ENCODE measurements at regions not wholly inside any gene's neighbourhood (a gene's known extent, or its start where the extent isn't known, plus 50 kb on each side); places are given as distances from the start of the nearest gene placed in this dataset.

GRCh38 chr7:46135557-46135956 is 214.5 kb upstream of the IGFBP3 start:
- DNase-seq (no peak), ATAC-seq (no peak)
- H3K27me3 ChIP-seq, result no peaks in the 10 kb centered on the region
- H3K4me1 ChIP-seq, result no peaks in the 10 kb centered on the region
- intact Hi-C loops (cut with DNase I), result no loop called here
- no peak for TF ChIP-seq CTCF (IDR thresholded peaks at IDR 0.05)
- no peak for TF ChIP-seq POLR2A (IDR thresholded peaks at IDR 0.05)
- no peak overlapping the region for H3K27ac ChIP-seq
- H3K9me3 ChIP-seq, result no peaks in the 10 kb centered on the region
- H3K4me3 ChIP-seq, result no peak overlapping the region
- no peaks in the 10 kb centered on the region for H3K36me3 ChIP-seq (replicated peaks in 1 of 2; ENCODE audit: insufficient read depth in 1 of 2, low read depth in 2 of 2)

GRCh38 chr7:46134795-46135194 is 213.7 kb upstream of the IGFBP3 start:
- Histone ChIP-seq H3K36me3 (replicated peaks in 1 of 2; ENCODE audit: insufficient read depth in 1 of 2, low read depth in 2 of 2) (no peaks in the 10 kb centered on the region), H3K9me3 (no peaks in the 10 kb centered on the region), H3K27ac (no peak overlapping the region), H3K4me3 (no peak overlapping the region), H3K4me1 (no peaks in the 10 kb centered on the region), H3K27me3 (no peaks in the 10 kb centered on the region)
- TF ChIP-seq CTCF (IDR thresholded peaks at IDR 0.05) (no peak), POLR2A (IDR thresholded peaks at IDR 0.05) (no peak)
- DNase-seq (no peak), ATAC-seq (no peak)
- intact Hi-C loops (cut with DNase I), result no loop called here

- Histone ChIP-seq H3K27me3 (no peaks in the 10 kb centered on the region), H3K36me3 (replicated peaks in 1 of 2; ENCODE audit: insufficient read depth in 1 of 2, low read depth in 2 of 2) (no peaks in the 10 kb centered on the region), H3K27ac (no peak overlapping the region), H3K4me1 (no peaks in the 10 kb centered on the region), H3K4me3 (no peak overlapping the region), H3K9me3 (no peaks in the 10 kb centered on the region)
- WGBS, 2 donors, result 68 to 81% methylated on average over 4 of the region's 4 CpGs
- no peak for DNase-seq
- intact Hi-C loops (cut with DNase I), result no loop called here
- ATAC-seq, result no peak
- TF ChIP-seq POLR2A (IDR thresholded peaks at IDR 0.05), result no peak
- no peak for TF ChIP-seq CTCF (IDR thresholded peaks at IDR 0.05)
Observed at GRCh38 chr7:46134385-46134784, 213.3 kb upstream of the IGFBP3 start.

GRCh38 chr7:46133751-46134150 is 212.7 kb upstream of the IGFBP3 start:
- Histone ChIP-seq H3K4me3 (no peak overlapping the region), H3K27me3 (no peaks in the 10 kb centered on the region), H3K9me3 (no peaks in the 10 kb centered on the region), H3K27ac (no peak overlapping the region), H3K36me3 (replicated peaks in 1 of 2; ENCODE audit: insufficient read depth in 1 of 2, low read depth in 2 of 2) (no peaks in the 10 kb centered on the region), H3K4me1 (no peaks in the 10 kb centered on the region)
- ATAC-seq, result no peak
- WGBS, 2 donors, result 85 to 93% methylated on average over 3 of the region's 3 CpGs
- TF ChIP-seq CTCF (IDR thresholded peaks at IDR 0.05) (no peak), POLR2A (IDR thresholded peaks at IDR 0.05) (no peak)
- intact Hi-C loops (cut with DNase I), result no loop called here
- DNase-seq, result no peak

- intact Hi-C loops (cut with DNase I), result no loop called here
- TF ChIP-seq CTCF (IDR thresholded peaks at IDR 0.05), result no peak
- TF ChIP-seq POLR2A (IDR thresholded peaks at IDR 0.05), result no peak
- H3K27me3 ChIP-seq, result no peaks in the 10 kb centered on the region
- no peak for ATAC-seq
- H3K9me3 ChIP-seq, result no peaks in the 10 kb centered on the region
- H3K36me3 ChIP-seq (replicated peaks in 1 of 2; ENCODE audit: insufficient read depth in 1 of 2, low read depth in 2 of 2), result no peaks in the 10 kb centered on the region
- H3K4me3 ChIP-seq, result no peak overlapping the region
- no peak for DNase-seq
- H3K4me1 ChIP-seq, result no peaks in the 10 kb centered on the region
- WGBS, 2 donors, result 48 to 80% methylated on average over 6 of the region's 6 CpGs
- no peak overlapping the region for H3K27ac ChIP-seq
Observed at GRCh38 chr7:46133072-46133471, 212.0 kb upstream of the IGFBP3 start.
